ENCODE measurements at regions not wholly inside any gene's neighbourhood (a gene's known extent, or its start where the extent isn't known, plus 50 kb on each side); places are given as distances from the start of the nearest gene placed in this dataset.

GRCh38 chr4:31241504-31242106, 521.4 kb downstream of the PCDH7 start:
- DNase-seq, result no peak
- H4K91ac ChIP-seq (ENCODE audit: low read length), result no peak overlapping the region
- H2BK5ac ChIP-seq (ENCODE audit: low read depth, low read length, poor library complexity, severe bottlenecking), result no peak overlapping the region
- H3K9me3 ChIP-seq (ENCODE audit: control insufficient read depth, low read length), result peaks cover 11% of the 10 kb centered on the region
- H2BK15ac ChIP-seq (ENCODE audit: low read depth, poor library complexity, severe bottlenecking), result no peak overlapping the region
- no peak overlapping the region for H3K4ac ChIP-seq (ENCODE audit: low read depth in 1 of 2, low read length in 2 of 2)
- WGBS, result 95% methylated on average over 1 of the region's 1 CpG
- no peaks in the 10 kb centered on the region for H3K27me3 ChIP-seq (ENCODE audit: control insufficient read depth in 1 of 2, insufficient read depth in 1 of 2, low read length in 2 of 2)
- H3K4me2 ChIP-seq (ENCODE audit: low read length, poor library complexity, severe bottlenecking), result no peak overlapping the region
- no peak overlapping the region for H2BK12ac ChIP-seq (ENCODE audit: low read length in 2 of 2)
- no peak overlapping the region for H4K8ac ChIP-seq (ENCODE audit: low read length)
- no peak overlapping the region for H3K27ac ChIP-seq (ENCODE audit: low read length, poor library complexity, severe bottlenecking)
- no peak overlapping the region for H2AFZ ChIP-seq (ENCODE audit: low read depth, low read length)
- no peak overlapping the region for H2BK120ac ChIP-seq (ENCODE audit: low read depth, low read length)
- no peak overlapping the region for H3K23ac ChIP-seq (ENCODE audit: low read length in 2 of 2)
- no peak overlapping the region for H2AK5ac ChIP-seq (ENCODE audit: low read length, severe bottlenecking)
- no peak overlapping the region for H3K18ac ChIP-seq (ENCODE audit: low read depth in 1 of 2, low read length in 2 of 2)
- H3K36me3 ChIP-seq (ENCODE audit: control insufficient read depth in 1 of 2, insufficient read depth in 2 of 2, low read depth in 1 of 2, low read length in 2 of 2), result no peaks in the 10 kb centered on the region
- H3K14ac ChIP-seq (ENCODE audit: low read length in 2 of 2), result no peak overlapping the region
- H3K4me3 ChIP-seq (ENCODE audit: insufficient read depth in 1 of 2, low read depth in 1 of 2, low read length in 2 of 2), result no peak overlapping the region
- no peaks in the 10 kb centered on the region for H3K79me1 ChIP-seq (replicated peaks; ENCODE audit: low read length, poor library complexity, severe bottlenecking)
- no peak overlapping the region for H3K9ac ChIP-seq (ENCODE audit: low read length)
- H3K4me1 ChIP-seq (ENCODE audit: control insufficient read depth, insufficient read depth, low read depth, low read length), result no peaks in the 10 kb centered on the region

- Histone ChIP-seq H3K27ac (ENCODE audit: low read length, poor library complexity, severe bottlenecking) (no peak overlapping the region), H3K9me3 (ENCODE audit: control insufficient read depth, low read length) (peaks cover 4% of the 10 kb centered on the region), H3K36me3 (ENCODE audit: control insufficient read depth in 1 of 2, insufficient read depth in 2 of 2, low read depth in 1 of 2, low read length in 2 of 2) (no peaks in the 10 kb centered on the region), H3K14ac (ENCODE audit: low read length in 2 of 2) (no peak overlapping the region), H3K27me3 (ENCODE audit: control insufficient read depth in 1 of 2, insufficient read depth in 1 of 2, low read length in 2 of 2) (no peaks in the 10 kb centered on the region), H3K4me3 (ENCODE audit: insufficient read depth in 1 of 2, low read depth in 1 of 2, low read length in 2 of 2) (no peak overlapping the region), H4K8ac (ENCODE audit: low read length) (no peak overlapping the region), H2BK5ac (ENCODE audit: low read depth, low read length, poor library complexity, severe bottlenecking) (no peak overlapping the region), H3K79me1 (replicated peaks; ENCODE audit: low read length, poor library complexity, severe bottlenecking) (no peaks in the 10 kb centered on the region), H3K4me1 (ENCODE audit: control insufficient read depth, insufficient read depth, low read depth, low read length) (no peaks in the 10 kb centered on the region), H3K23ac (ENCODE audit: low read length in 2 of 2) (no peak overlapping the region), H2AFZ (ENCODE audit: low read depth, low read length) (no peak overlapping the region), H4K91ac (ENCODE audit: low read length) (no peak overlapping the region), H3K4ac (ENCODE audit: low read depth in 1 of 2, low read length in 2 of 2) (no peak overlapping the region), H2AK5ac (ENCODE audit: low read length, severe bottlenecking) (no peak overlapping the region), H3K4me2 (ENCODE audit: low read length, poor library complexity, severe bottlenecking) (no peak overlapping the region), H2BK15ac (ENCODE audit: low read depth, poor library complexity, severe bottlenecking) (no peak overlapping the region), H2BK120ac (ENCODE audit: low read depth, low read length) (no peak overlapping the region), H2BK12ac (ENCODE audit: low read length in 2 of 2) (no peak overlapping the region), H3K9ac (ENCODE audit: low read length) (no peak overlapping the region), H3K18ac (ENCODE audit: low read depth in 1 of 2, low read length in 2 of 2) (no peak overlapping the region)
- DNase-seq, result peak; percentile 21
- WGBS, result no CpG with 5 or more reads among the region's 1 CpG
Observed at GRCh38 chr4:31246856-31247255, 526.7 kb downstream of the PCDH7 start.

GRCh38 chr4:31259119-31259518, 539.0 kb downstream of the PCDH7 start:
- Histone ChIP-seq H4K91ac (ENCODE audit: low read length) (no peak overlapping the region), H3K36me3 (ENCODE audit: control insufficient read depth in 1 of 2, insufficient read depth in 2 of 2, low read depth in 1 of 2, low read length in 2 of 2) (no peaks in the 10 kb centered on the region), H3K18ac (ENCODE audit: low read depth in 1 of 2, low read length in 2 of 2) (no peak overlapping the region), H3K9ac (ENCODE audit: low read length) (no peak overlapping the region), H3K4me1 (ENCODE audit: control insufficient read depth, insufficient read depth, low read depth, low read length) (no peaks in the 10 kb centered on the region), H3K4ac (ENCODE audit: low read depth in 1 of 2, low read length in 2 of 2) (no peak overlapping the region), H3K4me3 (ENCODE audit: insufficient read depth in 1 of 2, low read depth in 1 of 2, low read length in 2 of 2) (no peak overlapping the region), H3K23ac (ENCODE audit: low read length in 2 of 2) (peak overlapping the region in 1 of 2 experiments; percentile 23), H2BK12ac (ENCODE audit: low read length in 2 of 2) (no peak overlapping the region), H2BK15ac (ENCODE audit: low read depth, poor library complexity, severe bottlenecking) (no peak overlapping the region), H4K8ac (ENCODE audit: low read length) (no peak overlapping the region), H3K27me3 (ENCODE audit: control insufficient read depth in 1 of 2, insufficient read depth in 1 of 2, low read length in 2 of 2) (no peaks in the 10 kb centered on the region), H3K4me2 (ENCODE audit: low read length, poor library complexity, severe bottlenecking) (no peak overlapping the region), H2BK120ac (ENCODE audit: low read depth, low read length) (no peak overlapping the region), H2AFZ (ENCODE audit: low read depth, low read length) (no peak overlapping the region), H3K27ac (ENCODE audit: low read length, poor library complexity, severe bottlenecking) (no peak overlapping the region), H3K14ac (ENCODE audit: low read length in 2 of 2) (no peak overlapping the region), H2BK5ac (ENCODE audit: low read depth, low read length, poor library complexity, severe bottlenecking) (no peak overlapping the region), H3K79me1 (replicated peaks; ENCODE audit: low read length, poor library complexity, severe bottlenecking) (no peaks in the 10 kb centered on the region), H2AK5ac (ENCODE audit: low read length, severe bottlenecking) (no peak overlapping the region), H3K9me3 (ENCODE audit: control insufficient read depth, low read length) (peaks cover 3% of the 10 kb centered on the region)
- WGBS, result 96% methylated on average over 10 of the region's 15 CpGs
- no peak for DNase-seq

GRCh38 chr4:31261632-31262031, 541.5 kb downstream of the PCDH7 start:
- H3K27ac ChIP-seq (ENCODE audit: low read length, poor library complexity, severe bottlenecking), result no peak overlapping the region
- H3K4me1 ChIP-seq (ENCODE audit: control insufficient read depth, insufficient read depth, low read depth, low read length), result no peaks in the 10 kb centered on the region
- H3K23ac ChIP-seq (ENCODE audit: low read length in 2 of 2), result no peak overlapping the region
- no peak overlapping the region for H3K18ac ChIP-seq (ENCODE audit: low read depth in 1 of 2, low read length in 2 of 2)
- H3K4ac ChIP-seq (ENCODE audit: low read depth in 1 of 2, low read length in 2 of 2), result no peak overlapping the region
- WGBS, result 52% methylated on average over 2 of the region's 2 CpGs
- H3K27me3 ChIP-seq (ENCODE audit: control insufficient read depth in 1 of 2, insufficient read depth in 1 of 2, low read length in 2 of 2), result no peaks in the 10 kb centered on the region
- no peak overlapping the region for H2AFZ ChIP-seq (ENCODE audit: low read depth, low read length)
- no peak for DNase-seq
- no peak overlapping the region for H2BK5ac ChIP-seq (ENCODE audit: low read depth, low read length, poor library complexity, severe bottlenecking)
- no peak overlapping the region for H2BK15ac ChIP-seq (ENCODE audit: low read depth, poor library complexity, severe bottlenecking)
- H4K8ac ChIP-seq (ENCODE audit: low read length), result no peak overlapping the region
- peaks cover 3% of the 10 kb centered on the region for H3K9me3 ChIP-seq (ENCODE audit: control insufficient read depth, low read length)
- H2BK120ac ChIP-seq (ENCODE audit: low read depth, low read length), result no peak overlapping the region
- H3K4me3 ChIP-seq (ENCODE audit: insufficient read depth in 1 of 2, low read depth in 1 of 2, low read length in 2 of 2), result no peak overlapping the region
- H3K4me2 ChIP-seq (ENCODE audit: low read length, poor library complexity, severe bottlenecking), result no peak overlapping the region
- H3K14ac ChIP-seq (ENCODE audit: low read length in 2 of 2), result no peak overlapping the region
- no peak overlapping the region for H4K91ac ChIP-seq (ENCODE audit: low read length)
- H3K79me1 ChIP-seq (replicated peaks; ENCODE audit: low read length, poor library complexity, severe bottlenecking), result no peaks in the 10 kb centered on the region
- H2AK5ac ChIP-seq (ENCODE audit: low read length, severe bottlenecking), result no peak overlapping the region
- H2BK12ac ChIP-seq (ENCODE audit: low read length in 2 of 2), result no peak overlapping the region
- no peak overlapping the region for H3K9ac ChIP-seq (ENCODE audit: low read length)
- H3K36me3 ChIP-seq (ENCODE audit: control insufficient read depth in 1 of 2, insufficient read depth in 2 of 2, low read depth in 1 of 2, low read length in 2 of 2), result no peaks in the 10 kb centered on the region
